HG02938 (cell line): ENCODE measurements at regions not wholly inside any gene's neighbourhood (a gene's known extent, or its start where the extent isn't known, plus 50 kb on each side); places are given as distances from the start of the nearest gene placed in this dataset.
"Not testable (repeated sequence)": the region's sequence is repeated elsewhere in the genome, so short reads cannot be mapped to it uniquely, and the experiment has no call there.

Experiments used
- ATAC-seq: cut with Tn5 transposase; IDR thresholded peaks from one replicate; pipeline ENCODE4 v1.9.1; 2021; ENCODE audit warnings: mild to moderate bottlenecking, moderate library complexity; ENCODE audit not compliant: unreplicated experiment

DNA sequence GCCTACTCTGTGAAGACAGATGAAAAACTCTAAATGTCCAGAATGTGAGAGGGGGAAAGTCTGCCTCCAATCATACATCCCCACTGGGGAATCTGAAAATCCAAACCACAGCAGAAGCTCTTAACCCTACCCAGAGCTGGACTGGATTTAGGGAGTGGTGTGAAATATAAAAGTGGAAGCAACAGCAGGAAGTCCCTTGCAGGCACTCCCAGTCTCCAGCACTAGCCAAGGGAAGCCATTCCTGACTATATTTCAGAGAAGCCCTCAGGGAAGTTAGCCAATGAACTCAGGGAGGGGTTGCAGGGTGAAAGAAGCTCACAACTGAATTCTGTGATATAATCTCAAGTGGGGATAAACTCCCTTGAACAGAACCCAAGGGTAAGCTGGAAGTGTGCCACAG, 51.5 kb downstream of the CRPPA start:
- ATAC-seq, result no peak

DNA sequence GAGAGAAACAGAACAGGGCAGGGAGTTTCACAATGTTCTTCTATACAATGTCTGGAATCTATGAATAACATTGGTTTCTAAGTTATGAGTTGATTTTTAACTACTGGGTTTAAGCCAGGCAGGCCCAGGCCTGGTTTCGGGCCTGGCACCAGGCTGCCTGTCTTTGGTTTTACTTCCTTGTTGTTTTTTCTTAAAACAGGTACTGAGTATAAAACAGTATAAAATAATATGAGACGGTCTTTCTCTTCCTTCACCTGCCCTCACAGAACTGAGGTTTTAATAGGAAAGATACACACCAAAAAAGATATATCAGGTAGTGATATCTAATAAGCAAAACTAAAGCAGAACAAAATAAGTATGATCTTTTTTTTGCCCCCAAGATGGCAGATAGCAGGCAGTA, 52.0 kb downstream of the CRPPA start:
- ATAC-seq, result not testable (repeated sequence)

DNA sequence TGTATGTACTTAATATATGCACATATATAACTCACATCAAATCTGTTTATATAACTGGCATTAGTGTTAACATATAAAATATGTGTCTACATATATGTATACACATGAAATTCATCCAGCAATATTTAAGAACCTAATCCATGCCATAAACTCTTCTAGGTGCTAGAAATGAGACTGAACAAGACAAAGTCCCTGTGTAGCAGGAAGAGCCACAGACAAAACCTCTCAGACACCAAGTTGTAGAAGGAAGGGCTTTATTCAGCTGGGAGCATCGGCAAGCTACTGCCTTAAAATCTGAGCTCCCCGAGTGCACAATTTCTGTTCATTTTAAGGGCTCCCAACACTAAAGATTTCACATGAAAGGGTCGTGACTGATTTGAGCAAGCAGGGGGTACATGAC, 52.5 kb downstream of the CRPPA start:
- no peak for ATAC-seq

DNA sequence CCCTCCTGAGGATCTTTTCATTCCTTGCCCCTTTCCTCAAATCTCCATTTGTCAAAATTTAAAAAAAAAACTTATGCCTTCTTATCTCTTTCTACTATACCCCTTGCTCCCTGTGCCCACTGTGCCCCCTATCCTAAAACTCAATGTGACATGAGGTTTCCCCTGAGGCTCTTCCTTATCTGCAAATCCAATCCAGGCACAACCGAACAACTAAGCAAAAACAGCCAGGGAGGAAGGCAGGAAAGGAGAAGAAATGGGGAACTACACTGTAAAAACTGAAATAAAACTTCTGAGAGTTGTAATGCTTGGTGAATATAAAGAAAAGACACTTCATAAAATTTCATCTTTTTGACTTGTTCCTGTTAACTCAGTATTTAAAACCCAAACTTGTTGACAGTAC, 54.2 kb downstream of the CRPPA start:
- no peak for ATAC-seq

DNA sequence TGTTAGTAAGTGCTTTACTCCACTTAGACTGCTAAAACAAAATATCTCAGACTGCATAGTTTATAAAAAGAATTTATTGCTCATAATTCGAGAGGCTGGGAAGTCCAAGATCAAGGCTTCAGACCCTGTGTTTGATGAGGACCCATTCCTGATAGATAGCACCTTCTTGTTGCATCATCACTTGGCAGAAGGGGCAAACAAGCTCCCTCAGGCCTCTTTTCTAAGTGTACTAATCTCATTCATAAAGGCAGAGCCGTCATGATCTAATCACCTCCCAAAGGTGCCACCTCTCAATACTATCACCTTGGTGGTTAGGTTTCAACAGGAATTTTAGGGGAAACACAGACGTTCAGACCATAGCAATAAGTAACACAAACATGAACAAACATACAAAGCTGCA, 55.4 kb downstream of the CRPPA start:
- peak; percentile 23 for ATAC-seq

DNA sequence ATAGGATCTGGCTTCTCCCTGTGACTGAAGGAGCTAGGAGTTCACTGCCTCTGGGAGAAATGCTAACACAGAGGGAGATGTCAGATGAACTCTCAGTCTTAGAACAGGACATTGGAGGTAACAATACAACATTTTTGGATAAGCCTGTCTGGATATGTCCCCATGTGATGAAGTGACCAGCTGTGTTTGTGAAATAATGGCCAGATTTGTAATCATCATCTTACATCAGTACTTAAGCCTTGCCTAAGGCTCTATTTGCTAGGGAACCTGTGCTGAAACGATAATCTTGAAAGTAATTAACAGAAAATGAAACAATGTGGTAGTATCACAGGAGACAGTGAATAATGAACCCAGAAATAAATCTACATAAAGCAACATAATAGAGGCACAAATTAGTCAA, 56.2 kb downstream of the CRPPA start:
- peak; percentile 63 for ATAC-seq

DNA sequence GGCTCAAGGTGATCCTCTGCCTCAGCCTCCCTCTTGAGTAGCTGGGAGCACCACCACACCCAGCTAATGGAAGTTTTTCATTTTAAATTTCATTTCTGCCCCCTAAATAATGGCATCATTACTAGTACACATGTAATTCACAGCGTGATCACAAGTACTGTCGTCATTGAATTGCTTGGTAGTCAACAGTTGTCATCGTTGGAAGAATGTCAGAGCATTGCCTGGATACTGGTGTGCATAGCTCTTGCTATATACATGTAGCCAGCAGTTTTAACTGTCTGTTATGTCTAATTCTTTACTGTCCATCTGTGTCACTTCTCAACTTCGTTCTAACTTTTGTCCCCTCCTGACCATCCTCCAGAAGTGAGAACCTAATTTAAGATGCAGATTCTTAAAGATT, 62.1 kb downstream of the CRPPA start:
- no peak for ATAC-seq

DNA sequence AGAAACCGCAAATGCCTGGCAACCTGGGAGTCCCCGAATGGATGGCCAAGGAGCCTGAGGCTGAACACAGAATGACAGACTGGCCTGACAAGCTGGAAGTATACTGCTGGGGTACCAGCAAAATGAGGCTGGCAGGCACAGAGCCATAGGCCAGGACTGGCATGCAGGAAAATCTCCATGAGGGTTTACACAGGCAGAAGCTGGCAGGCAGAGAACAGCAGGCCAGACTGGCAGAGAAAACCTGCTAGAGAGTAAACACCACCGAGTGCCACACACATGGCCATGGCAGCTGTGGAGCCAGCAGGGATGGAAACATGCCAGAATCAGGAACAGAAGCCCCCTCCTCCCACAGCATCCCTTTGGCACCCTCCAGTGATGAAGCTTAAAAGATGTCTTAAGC, 63.4 kb downstream of the CRPPA start:
- no peak for ATAC-seq

DNA sequence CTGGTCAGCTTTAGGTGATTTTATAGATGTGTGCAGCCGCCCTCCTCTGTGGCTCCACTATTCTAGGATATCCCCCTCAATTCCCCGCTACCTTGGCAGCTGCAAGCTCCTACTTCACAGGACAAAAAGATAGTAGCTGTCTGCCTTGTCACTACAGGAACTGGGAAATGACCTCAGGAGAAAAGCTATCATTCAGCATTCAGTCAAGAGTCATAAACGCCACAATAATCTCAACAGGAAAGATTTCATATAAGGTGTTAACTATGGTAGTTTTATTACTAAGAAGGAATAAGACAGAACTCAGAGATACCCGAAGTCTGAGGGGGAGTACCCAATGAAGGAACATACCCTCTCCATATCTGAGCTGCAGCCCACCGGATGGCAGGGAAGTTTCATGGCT, 63.9 kb downstream of the CRPPA start:
- ATAC-seq, result no peak

DNA sequence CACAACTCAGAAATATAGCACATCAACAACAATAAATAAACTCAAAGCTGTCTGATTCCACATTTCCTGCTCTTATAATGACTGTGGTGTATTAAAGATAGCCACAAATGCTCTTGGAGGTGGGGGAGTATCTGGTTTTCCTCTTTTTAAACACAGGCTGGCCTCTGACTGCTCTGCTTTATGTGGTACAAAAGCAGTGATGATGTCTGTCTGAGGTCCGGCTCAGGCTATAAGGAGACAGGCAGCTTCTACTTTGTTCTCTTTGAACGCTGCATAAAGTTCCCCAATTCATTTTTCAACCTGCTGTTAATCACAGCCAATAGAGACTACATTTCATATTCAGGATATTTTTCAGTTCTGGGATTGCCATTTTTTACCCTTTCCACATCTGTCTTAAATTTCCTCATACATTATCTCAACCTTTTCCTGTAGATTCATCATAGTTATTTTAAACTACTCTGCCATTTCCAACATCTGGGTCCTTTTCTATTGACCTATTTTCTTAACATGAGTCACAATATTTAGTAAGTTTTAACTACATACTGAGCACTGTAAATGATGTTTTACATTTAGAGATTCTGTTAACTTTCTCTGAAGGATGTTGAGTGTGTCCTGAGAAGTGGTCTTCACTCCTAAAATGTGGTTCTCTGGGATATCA, 64.9 kb downstream of the CRPPA start:
- no peak for ATAC-seq

DNA sequence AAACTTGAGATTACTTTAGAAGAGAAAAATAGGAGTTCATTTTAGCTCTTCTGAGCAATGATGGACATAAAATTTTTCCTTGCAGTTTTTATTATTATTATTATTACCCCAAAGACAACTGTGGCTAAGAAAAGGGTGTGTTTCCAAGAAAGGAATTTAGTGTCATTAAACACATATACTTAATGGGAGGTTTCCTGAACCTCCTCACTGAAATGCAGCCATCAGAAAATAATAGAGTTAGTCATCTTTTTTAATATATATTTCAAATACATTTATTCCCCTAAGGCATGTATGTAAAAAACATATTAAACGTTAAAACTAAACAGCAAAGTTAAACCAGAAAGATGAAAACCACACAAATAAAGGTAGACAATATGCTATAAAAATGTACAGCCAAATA, 66.8 kb downstream of the CRPPA start:
- no peak for ATAC-seq

DNA sequence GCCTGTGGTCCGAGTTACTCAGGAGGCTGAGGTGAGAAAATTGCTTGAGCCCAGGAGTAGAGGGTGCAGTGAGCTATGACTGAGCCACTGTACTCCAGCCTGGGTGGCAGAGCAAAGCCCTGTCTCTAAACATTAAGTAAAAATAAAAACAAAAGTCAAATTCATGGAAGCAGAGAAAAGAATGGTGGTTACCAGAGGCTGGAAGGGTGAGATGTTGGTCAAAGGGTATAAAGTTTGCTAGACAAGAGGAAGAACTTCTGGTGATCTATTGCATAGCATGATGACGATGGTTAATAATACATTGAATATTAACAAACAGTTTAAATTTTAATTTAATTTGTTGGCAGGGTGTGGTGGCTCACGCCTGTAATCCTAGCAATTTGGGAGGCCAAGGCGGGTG, 68.1 kb downstream of the CRPPA start:
- no peak for ATAC-seq

DNA sequence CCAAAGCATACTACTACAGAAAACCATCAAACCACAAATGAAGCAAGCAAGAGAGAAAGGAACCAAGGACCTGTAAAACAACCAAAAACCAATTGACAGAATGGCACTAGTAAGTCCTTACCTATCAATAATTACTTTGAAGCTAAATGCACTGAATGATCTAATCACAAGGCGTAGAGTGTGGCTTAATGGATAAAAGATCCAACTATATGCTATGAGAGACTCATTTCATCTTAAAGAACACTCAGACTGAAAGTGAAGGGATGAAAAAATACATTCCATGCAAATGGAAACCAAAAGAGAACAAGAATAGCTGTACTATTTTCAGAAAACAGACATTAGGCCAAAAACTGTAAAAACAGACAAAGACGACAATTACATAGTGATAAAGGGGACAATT, 70.7 kb downstream of the CRPPA start:
- peak; percentile 93 for ATAC-seq

DNA sequence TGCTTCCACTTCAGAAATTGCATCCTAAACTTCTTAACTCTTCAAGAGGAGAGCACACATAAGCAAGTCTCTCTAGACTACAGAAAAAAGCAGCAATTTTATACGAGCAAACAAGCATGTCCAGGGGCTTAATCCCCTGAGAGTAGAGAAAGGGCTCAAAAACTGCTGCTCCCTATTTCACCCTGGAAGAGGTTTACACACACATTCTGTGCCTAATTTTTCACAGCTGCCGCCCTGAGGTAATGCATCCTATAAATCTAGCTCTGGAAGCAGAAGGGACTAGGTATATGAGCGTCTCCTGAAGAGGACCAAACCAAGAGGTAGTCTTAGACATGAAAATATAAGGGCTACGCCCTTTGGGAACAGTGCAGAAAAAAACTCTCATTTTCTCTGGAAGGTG, 73.1 kb downstream of the CRPPA start:
- ATAC-seq, result no peak

DNA sequence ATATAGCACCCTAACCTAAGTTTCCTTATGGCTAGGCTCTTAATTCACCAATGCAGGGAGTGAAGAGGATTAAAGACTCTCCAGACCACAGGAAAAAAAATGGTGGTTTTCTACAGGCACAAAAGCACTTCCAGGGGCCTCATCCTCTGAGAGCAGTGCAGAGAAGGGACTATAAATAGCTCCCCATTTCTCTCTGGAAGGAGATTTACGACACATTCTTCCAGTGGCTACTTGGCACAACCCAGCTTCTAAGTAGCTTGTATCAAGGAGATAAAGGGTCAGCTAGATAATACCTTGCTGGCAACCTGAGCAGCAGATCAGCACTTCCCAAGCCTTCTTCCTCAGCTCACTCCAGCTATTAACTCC, 73.5 kb downstream of the CRPPA start:
- ATAC-seq, result no peak

DNA sequence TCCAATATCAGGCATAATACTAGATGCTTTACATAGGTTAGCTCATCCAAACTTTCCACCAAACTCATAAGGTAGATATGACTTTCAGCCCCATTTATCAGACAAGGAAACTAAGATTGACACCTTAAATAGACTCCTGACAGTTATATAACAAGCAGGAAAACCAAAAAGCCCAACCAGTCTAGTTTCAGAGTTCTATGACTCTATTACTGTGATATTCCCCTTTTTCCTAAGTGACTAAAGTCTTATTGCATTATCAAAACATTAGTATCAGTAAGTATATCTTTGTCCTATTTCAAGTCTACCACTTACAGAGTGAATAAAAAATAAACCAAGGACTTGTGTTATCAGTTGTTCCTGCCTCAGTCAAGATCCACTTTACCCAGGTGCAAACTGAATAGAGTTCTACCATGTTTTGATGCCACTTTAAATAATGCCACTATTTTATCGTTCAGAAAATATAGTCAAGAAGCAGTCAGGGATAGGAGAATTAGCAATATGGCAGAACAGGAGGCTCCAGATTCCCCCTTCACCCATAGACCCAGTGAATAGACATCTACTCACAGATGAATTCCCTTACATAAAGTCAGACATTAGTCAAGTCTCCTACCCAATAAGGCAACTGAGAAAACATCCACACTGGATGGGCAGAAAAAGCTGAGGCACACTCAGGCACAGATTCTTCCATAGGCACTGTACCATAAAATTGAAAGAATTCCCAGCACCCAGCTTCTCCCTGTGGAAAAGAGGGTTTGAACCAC, 74.1 kb downstream of the CRPPA start:
- no peak for ATAC-seq

DNA sequence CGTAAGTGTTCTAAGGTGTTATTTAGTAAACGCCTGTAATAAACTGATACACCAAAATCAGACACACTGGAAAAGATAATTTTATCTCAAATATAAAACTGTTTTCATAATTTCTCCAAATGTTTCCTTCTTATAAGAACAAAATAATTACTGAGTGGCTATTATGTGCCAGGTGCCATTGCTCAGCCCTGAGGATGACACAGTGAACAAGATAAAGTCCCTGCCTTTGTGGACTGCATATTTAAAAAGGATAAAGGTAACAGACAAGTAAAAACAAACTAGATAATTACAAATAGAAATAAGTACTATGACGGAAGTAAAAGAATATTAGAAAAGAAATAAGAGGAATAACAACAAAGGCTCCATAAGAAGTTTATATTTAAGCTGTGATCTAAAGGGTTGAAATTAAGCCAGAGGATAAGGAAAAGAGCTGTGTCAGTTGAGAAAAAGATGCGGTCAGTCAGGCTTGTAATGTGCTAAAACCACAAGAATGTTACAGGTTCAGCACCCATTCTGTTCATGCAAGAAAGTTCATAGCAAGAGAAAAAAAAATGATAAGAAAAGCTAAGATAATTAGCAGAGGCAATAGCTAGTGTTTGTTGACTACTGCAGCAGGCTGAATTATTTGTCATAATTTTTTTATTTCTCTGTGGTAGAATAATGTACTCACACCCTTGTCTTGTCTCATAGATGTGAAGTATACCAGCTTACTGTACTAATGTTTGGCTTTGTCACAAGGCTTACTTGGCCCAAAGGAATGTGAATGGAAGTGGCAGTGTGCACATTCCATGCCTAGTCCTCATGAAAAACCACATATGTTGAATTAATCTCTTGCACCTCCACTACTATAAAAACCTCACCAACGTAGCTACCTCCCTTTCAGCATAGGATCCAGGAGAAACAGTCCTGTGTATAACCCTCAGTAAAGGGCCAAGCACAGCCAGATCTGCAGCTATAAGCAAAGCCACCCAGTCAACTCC, 75.1 kb downstream of the CRPPA start:
- ATAC-seq, result peak; percentile 40

DNA sequence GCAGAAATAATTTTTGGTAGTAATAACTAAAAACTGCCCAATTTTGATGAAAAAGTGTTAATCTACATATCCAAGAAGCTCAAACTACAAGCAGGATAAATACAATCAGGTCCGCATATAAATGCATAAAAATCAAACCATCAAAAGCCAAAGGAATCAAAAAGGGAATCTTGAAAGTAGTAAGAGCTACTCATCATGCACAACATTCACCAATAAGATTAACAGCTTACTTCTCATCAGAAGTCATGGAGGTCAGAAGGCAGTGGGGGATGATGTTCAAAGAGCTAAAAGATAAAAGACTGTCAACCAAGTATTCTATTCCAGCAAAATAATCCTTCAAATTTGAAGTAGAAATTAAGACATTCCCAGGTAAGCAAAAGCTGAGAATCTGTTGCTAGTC, 76.4 kb downstream of the CRPPA start:
- ATAC-seq, result no peak

DNA sequence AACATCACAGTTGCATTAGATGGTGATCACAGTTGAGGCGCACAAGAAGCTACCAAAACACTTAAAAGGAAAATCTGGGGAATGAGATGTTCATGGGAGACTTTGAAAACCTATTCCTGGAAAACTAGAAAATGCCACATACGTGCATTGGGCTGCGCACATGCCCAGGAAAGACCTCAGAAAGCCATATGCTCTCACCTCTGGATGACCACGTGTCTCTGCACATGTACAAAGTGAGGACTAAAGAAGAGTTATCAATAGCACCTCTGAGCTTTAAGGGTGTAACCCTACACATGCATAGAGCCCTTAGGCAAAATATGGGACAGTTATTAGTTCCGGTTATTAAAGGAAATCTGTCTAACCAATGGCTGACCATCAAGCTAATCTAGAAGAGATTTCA, 77.7 kb downstream of the CRPPA start:
- no peak for ATAC-seq

DNA sequence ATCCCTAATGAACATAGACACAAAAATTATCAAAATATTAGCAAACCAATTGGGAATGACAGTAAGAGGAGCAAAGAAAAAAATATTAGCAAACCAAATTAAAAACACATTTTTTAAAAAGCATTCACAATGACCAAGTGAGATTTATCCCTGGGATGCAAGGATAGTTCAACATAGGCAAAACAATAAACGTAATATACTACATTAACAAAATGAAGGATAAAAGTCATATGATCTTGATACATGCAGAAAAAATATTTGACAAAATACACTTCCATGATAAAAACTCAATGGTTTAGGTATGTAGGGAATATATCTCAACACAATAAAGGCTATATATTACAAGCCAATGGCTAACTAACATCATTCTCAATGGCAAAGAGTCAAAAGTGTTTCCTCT, 83.3 kb downstream of the CRPPA start:
- ATAC-seq, result no peak

DNA sequence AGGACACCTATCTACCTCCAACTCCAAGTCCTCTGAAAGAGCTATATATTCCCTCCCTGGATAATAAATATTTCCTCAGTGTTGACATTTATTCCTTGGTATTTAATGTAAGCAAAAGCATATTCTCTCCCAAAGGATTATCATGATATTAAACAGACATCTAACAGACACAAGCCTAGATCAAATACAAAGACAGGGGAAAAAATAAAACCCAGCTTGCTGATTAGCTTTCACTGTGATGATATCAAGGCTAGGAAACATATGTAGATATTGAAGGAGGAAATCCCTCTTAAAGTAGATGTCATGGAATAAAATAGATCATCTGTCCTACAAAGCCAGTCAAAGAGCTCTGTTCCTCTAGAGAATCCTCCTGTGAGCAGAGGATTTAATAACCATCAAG, 95.2 kb downstream of the CRPPA start:
- ATAC-seq, result no peak

DNA sequence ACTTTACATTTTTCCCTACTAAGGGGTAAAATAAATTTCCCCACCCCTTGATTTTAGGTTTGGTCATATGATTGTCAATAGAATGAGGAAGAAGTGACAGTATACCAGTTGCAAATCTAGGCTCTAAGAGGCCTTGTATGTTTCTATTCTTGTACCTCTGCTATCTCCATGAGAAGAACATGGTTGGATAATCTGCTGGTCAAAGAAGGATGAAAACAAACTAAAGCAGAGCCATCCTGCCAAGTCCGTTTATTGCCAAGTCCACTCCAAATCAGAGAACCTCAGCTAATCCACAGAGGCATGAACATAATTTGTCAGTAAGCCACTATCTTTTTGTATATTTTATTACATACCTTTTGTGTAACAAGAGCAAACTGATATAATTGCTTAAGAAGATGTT, 98.0 kb downstream of the CRPPA start:
- no peak for ATAC-seq
